ENCODE measurements at regions not wholly inside any gene's neighbourhood (a gene's known extent, or its start where the extent isn't known, plus 50 kb on each side); places are given as distances from the start of the nearest gene placed in this dataset.
"Not testable (repeated sequence)": the region's sequence is repeated elsewhere in the genome, so short reads cannot be mapped to it uniquely, and the experiment has no call there.

- no peak for DNase-seq (ENCODE audit: low spot score)
- no peak for FAIRE-seq
Measured at GRCh38 chr12:75709503-75709902, 198.1 kb upstream of the KRR1 start.

- DNase-seq (ENCODE audit: low spot score), result no peak
- FAIRE-seq, result no peak
Measured at GRCh38 chr12:75708802-75709201, 197.4 kb upstream of the KRR1 start.

- FAIRE-seq, result no peak
- DNase-seq (ENCODE audit: low spot score), result no peak
Measured at GRCh38 chr12:75707983-75708382, 196.6 kb upstream of the KRR1 start.

- peak; percentile 82 for FAIRE-seq
- DNase-seq (ENCODE audit: low spot score), result peak; percentile 84
Measured at GRCh38 chr12:75706786-75707605, 195.6 kb upstream of the KRR1 start.

- DNase-seq (ENCODE audit: low spot score) (peak; percentile 84), FAIRE-seq (peak; percentile 83)
Measured at GRCh38 chr12:75705749-75706711, 194.6 kb upstream of the KRR1 start.

- DNase-seq (ENCODE audit: low spot score) (no peak), FAIRE-seq (no peak)
Measured at GRCh38 chr12:75704664-75705063, 193.3 kb upstream of the KRR1 start.

- FAIRE-seq, result no peak
- no peak for DNase-seq (ENCODE audit: low spot score)
Measured at GRCh38 chr12:75704208-75704607, 192.8 kb upstream of the KRR1 start.

GRCh38 chr12:75703131-75703530 lies 191.7 kb upstream of the KRR1 start:
- FAIRE-seq (no peak), DNase-seq (ENCODE audit: low spot score) (no peak)

GRCh38 chr12:75702477-75703093 lies 191.2 kb upstream of the KRR1 start:
- DNase-seq (ENCODE audit: low spot score) (no peak), FAIRE-seq (no peak)

GRCh38 chr12:75701859-75702258 lies 190.4 kb upstream of the KRR1 start:
- FAIRE-seq (no peak), DNase-seq (ENCODE audit: low spot score) (no peak)

GRCh38 chr12:75699728-75700496 lies 188.5 kb upstream of the KRR1 start:
- DNase-seq (ENCODE audit: low spot score) (no peak), FAIRE-seq (no peak)

GRCh38 chr12:75699251-75699650 lies 187.8 kb upstream of the KRR1 start:
- DNase-seq (ENCODE audit: low spot score) (no peak), FAIRE-seq (no peak)

GRCh38 chr12:75698052-75698451 lies 186.6 kb upstream of the KRR1 start:
- DNase-seq (ENCODE audit: low spot score) (no peak), FAIRE-seq (no peak)

GRCh38 chr12:75695926-75696325 lies 184.5 kb upstream of the KRR1 start:
- DNase-seq (ENCODE audit: low spot score) (no peak), FAIRE-seq (no peak)

- FAIRE-seq (no peak), DNase-seq (ENCODE audit: low spot score) (no peak)
Measured at GRCh38 chr12:75694534-75695268, 183.3 kb upstream of the KRR1 start.

GRCh38 chr12:75692876-75693275 lies 181.5 kb upstream of the KRR1 start:
- FAIRE-seq (no peak), DNase-seq (ENCODE audit: low spot score) (no peak)

- DNase-seq (ENCODE audit: low spot score) (peak; percentile 67), FAIRE-seq (no peak)
Measured at GRCh38 chr12:75690296-75690955, 179.0 kb upstream of the KRR1 start.

- not testable (repeated sequence) for FAIRE-seq
Measured at GRCh38 chr12:75686233-75686632, 174.8 kb upstream of the KRR1 start.

GRCh38 chr12:75685617-75686225 lies 174.3 kb upstream of the KRR1 start:
- DNase-seq (ENCODE audit: low spot score), result no peak
- no peak for FAIRE-seq

More at GRCh38 chr12:75686233-75686632, 174.8 kb upstream of the KRR1 start:
- DNase-seq (ENCODE audit: low spot score), result not testable (repeated sequence)

All from RCC 7860 (cell line).